ENCODE measurements at regions not wholly inside any gene's neighbourhood (a gene's known extent, or its start where the extent isn't known, plus 50 kb on each side); places are given as distances from the start of the nearest gene placed in this dataset.

DNA sequence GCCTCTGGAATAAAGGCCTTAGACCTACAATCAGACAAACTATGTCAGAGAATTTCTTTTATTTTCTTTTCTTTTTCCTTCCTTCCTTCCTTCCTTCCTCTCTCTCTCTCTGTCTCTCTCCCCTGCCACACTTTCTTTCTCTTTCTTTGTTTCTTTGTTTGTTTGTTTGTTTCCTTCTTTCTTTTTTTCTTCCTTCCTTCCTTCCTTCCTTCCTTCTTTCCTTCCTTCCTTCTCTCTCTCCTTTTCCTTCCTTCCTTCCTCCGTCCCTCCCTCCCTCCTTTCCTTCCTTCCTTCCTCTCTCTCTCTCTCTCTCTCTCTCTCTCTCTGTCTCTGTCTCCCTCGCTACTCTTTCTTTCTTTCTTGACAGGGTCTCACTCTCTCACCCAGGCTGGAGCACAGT, 242.6 kb downstream of the GATA3 start:
- ATAC-seq (replicated peaks in 1 of 2) (no peak), DNase-seq (no peak)
- H3K36me3 Mint-ChIP-seq (ENCODE audit: insufficient read depth in 2 of 2), result peaks cover 0 to 2% of the 10 kb centered on the region in 2 donors

DNA sequence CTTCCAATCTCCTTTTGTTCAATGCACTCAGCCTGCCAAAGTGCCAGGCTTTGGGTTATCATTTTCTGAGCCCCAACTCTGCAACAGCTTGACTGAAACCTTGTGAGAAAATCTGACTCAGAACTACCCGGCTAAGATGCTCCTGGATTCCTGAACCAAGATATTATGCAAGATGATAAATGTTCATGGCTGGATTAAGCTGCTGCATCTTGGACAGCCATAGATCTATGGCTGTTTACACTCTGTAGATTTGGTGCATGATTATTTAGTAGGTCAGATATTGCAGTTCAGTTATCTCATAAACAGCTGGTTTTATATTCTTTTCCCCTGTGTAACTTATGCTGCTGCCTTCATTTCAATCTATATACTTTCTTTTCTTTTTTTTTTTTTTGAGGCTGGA, 243.5 kb downstream of the GATA3 start:
- Mint-ChIP-seq H3K36me3 (ENCODE audit: insufficient read depth in 2 of 2) (peaks cover 0 to 2% of the 10 kb centered on the region in 2 donors), H3K4me3 (no peak overlapping the region), H3K27ac (no peak overlapping the region), H3K27me3 (ENCODE audit: low read depth) (peaks cover 12% of the 10 kb centered on the region), H3K4me1 (ENCODE audit: low read depth) (peaks cover 2% of the 10 kb centered on the region), H3K9me3 (no peaks in the 10 kb centered on the region)
- ATAC-seq (replicated peaks in 1 of 2) (no peak), DNase-seq (no peak)

More for the DNA sequence above, 242.6 kb downstream of the GATA3 start:
- Mint-ChIP-seq H3K4me3 (no peak overlapping the region), H3K27me3 (ENCODE audit: low read depth) (peaks cover 12% of the 10 kb centered on the region), H3K4me1 (ENCODE audit: low read depth) (no peaks in the 10 kb centered on the region), H3K9me3 (no peaks in the 10 kb centered on the region), H3K27ac (no peak overlapping the region)

DNA sequence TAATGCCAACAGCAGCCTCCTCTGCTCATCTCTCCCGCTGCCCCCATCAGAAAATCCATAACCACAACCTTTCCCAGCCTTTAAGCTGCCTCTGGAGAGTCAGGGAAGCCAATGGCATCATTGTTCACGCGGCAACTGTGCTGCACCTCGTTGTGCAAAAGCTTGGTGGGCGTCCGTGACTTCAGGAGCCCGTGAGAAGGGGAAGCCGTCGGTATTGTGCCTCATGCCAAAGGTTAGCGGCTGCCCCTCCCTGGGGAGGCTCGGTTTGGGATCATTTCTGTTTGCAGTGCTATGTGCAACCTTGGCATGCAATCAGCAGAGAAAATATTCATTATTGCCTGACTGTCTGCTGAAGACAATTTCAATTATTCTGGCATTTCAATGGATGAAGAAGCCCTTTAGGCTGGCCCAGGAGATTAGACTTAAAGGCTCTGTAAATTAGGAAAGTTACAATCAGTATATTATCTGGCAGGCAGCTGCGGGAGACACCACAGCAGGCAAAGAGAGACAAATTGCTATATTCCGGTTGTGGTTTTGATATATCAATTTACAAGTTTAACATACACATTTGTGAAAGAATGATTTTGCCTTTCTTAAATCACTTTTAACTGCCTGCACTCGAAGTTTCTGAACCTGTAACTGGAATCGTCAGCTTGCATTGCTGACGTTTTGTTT, 244.5 kb downstream of the GATA3 start:
- Mint-ChIP-seq H3K27ac (no peak overlapping the region), H3K36me3 (ENCODE audit: insufficient read depth in 2 of 2) (peaks cover 0 to 2% of the 10 kb centered on the region in 2 donors), H3K4me3 (no peak overlapping the region), H3K4me1 (ENCODE audit: low read depth) (peaks cover 5% of the 10 kb centered on the region), H3K27me3 (ENCODE audit: low read depth) (peaks cover 12% of the 10 kb centered on the region), H3K9me3 (no peaks in the 10 kb centered on the region)
- ATAC-seq (replicated peaks in 1 of 2), result no peak
- DNase-seq, result no peak

DNA sequence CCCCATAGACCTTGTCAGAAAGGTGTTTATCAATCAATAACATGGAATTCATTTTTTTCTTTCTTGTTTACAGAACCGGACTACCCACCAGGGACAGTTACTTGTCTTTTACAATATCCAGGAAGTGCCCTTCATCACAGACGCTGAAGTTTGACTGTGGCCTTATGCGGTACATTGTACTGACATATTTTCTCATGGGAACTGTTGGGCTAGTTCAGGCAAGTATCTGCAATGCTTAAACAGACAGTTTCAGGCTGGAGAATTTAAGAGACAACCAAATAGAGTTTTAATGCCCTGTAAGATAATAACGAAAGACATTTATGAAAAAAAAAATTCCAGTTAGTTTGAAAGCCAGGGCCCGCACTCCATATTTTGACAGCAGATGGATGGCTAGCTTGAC, 246.4 kb downstream of the GATA3 start:
- Mint-ChIP-seq H3K4me3 (no peak overlapping the region), H3K4me1 (ENCODE audit: low read depth) (peaks cover 8% of the 10 kb centered on the region), H3K9me3 (peaks cover 0 to 2% of the 10 kb centered on the region in 2 donors), H3K27me3 (ENCODE audit: low read depth) (peaks cover 29% of the 10 kb centered on the region), H3K27ac (no peak overlapping the region), H3K36me3 (ENCODE audit: insufficient read depth in 2 of 2) (peaks cover 0 to 1% of the 10 kb centered on the region in 2 donors)
- no peak for ATAC-seq (replicated peaks in 1 of 2)
- no peak for DNase-seq

DNA sequence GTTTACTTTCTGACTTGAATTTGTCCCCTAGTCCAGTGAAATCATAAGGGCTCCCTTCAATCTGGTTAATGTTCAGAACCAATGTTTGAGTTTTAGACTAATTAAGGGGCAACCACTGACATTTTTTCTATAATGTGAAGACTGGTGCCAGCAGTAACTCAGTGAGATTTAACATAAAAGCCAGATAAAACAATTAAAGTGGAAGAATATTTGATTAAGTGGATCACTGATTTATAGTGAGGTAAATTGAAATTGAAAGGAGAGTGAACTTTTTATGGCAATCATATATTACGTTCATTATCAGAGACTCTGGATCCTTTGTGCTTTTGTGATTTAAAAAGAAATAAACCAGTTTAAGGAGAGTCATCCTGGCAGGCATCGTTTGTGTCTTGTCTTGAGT, 246.8 kb downstream of the GATA3 start:
- Mint-ChIP-seq H3K4me3 (no peak overlapping the region), H3K27me3 (ENCODE audit: low read depth) (peaks cover 33% of the 10 kb centered on the region), H3K36me3 (ENCODE audit: insufficient read depth in 2 of 2) (peaks cover 0 to 1% of the 10 kb centered on the region in 2 donors), H3K4me1 (ENCODE audit: low read depth) (peaks cover 12% of the 10 kb centered on the region), H3K9me3 (peaks cover 0 to 2% of the 10 kb centered on the region in 2 donors), H3K27ac (no peak overlapping the region)
- ATAC-seq (replicated peaks in 1 of 2) (no peak), DNase-seq (no peak)

DNA sequence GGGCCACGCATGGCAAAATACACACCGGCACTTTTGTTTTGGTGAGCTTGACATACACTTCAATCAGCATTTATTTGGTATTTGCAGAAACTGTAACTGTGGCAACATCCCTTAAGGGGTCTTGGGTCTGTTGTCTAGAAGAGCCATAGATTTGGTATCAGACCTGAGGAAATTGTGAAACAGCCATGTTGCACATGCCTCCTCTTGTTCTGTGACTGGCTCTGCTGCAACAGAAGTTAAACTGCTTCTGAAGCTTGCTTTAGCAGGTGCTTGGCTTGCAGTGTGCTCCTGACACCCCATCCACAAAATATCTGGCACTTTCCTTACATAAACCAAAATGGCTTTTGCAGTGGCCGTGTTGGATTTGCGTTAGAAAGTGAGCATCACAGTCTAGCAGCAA, 247.3 kb downstream of the GATA3 start:
- H3K4me3 Mint-ChIP-seq, result no peak overlapping the region

DNA sequence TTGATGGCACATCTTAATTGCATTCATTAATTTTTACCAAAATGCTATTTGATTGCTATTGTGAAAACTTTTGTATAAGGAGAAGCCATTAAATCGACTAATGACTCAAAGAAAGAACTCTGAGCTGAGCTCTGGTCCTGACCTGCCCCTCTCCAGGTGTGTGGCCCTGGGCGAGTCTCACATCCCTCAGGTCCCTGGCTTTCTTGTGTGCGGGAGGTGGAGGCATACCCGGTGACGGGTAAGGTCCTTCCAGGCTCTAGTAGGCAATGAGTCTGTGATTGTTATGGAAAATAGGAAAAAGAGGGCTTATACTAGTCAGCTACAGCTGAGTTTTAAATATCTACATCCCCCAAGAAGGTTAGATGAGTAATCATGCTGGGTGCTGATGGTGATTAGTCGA, 248.1 kb downstream of the GATA3 start:
- Mint-ChIP-seq H3K4me3 (no peak overlapping the region), H3K36me3 (ENCODE audit: insufficient read depth in 2 of 2) (peaks cover 0 to 1% of the 10 kb centered on the region in 2 donors), H3K4me1 (ENCODE audit: low read depth) (peaks cover 24% of the 10 kb centered on the region), H3K27me3 (ENCODE audit: low read depth) (peaks cover 33% of the 10 kb centered on the region), H3K9me3 (peaks cover 0 to 2% of the 10 kb centered on the region in 2 donors), H3K27ac (no peak overlapping the region)
- ATAC-seq (replicated peaks in 1 of 2), result no peak
- DNase-seq, result no peak

More for the DNA sequence above, 247.3 kb downstream of the GATA3 start:
- Mint-ChIP-seq H3K27ac (no peak overlapping the region), H3K4me1 (ENCODE audit: low read depth) (peaks cover 17% of the 10 kb centered on the region), H3K36me3 (ENCODE audit: insufficient read depth in 2 of 2) (peaks cover 0 to 1% of the 10 kb centered on the region in 2 donors), H3K9me3 (peaks cover 0 to 2% of the 10 kb centered on the region in 2 donors), H3K27me3 (ENCODE audit: low read depth) (peaks cover 33% of the 10 kb centered on the region)
- ATAC-seq (replicated peaks in 1 of 2) (no peak), DNase-seq (no peak)

DNA sequence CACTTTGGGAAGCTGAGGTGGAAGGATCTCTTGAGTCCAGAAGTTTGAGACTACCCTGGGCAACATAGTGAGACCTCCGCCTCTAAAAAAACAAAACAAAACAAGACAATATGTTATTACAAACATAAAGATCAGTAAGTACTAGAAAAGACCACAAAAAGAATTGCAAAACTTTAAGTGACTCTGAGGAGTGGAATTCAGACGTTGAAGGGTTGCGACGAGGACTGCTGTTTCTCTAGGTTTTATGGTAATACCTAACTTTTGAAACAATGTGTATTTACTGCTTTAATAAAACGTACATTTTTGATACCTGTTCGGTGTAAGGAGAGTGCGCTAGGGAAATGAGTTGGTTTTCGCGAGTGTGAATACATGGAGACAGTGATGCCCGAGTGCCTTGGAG, 250.4 kb downstream of the GATA3 start:
- Mint-ChIP-seq H3K27ac (no peak overlapping the region), H3K36me3 (ENCODE audit: insufficient read depth in 2 of 2) (peaks cover 0 to 1% of the 10 kb centered on the region in 2 donors), H3K9me3 (peaks cover 0 to 2% of the 10 kb centered on the region in 2 donors), H3K4me3 (no peak overlapping the region), H3K27me3 (ENCODE audit: low read depth) (peaks cover 21% of the 10 kb centered on the region), H3K4me1 (ENCODE audit: low read depth) (peaks cover 28% of the 10 kb centered on the region)
- ATAC-seq (replicated peaks in 1 of 2), result no peak
- no peak for DNase-seq

DNA sequence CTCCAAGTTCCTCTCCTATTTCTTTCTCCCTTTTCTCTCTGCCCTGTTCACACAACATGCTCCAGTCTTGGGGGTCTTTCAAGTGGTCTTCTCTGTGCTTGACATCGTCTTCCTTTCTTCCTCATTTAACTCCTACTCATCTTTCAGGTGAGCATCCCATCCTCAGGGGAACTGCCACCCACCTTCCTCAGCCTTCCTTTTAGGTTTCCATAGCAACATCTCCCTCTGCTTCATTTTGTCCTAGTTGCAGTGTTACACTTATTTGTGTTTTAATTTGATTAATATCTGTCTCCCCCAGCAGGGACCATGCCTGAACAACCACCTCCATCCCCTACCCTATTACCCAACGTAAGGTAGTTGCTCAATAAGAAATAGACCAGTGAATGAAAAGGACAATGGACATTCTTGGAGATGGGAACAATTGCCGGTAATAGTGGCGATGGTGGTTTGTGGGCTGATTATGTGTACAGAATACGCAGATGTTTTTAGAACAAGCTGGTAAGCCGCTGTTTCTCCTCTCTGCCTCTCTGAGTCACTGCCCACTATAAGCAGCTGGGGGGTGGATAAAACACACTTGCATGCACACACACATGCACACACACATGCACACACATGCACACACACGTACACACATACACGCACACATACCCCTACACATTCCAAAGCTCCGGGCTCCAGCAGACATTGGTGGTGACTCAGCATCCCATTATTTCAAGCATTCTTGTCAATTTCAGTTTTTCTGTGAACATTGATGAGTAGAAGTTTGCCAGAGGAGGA, 251.6 kb downstream of the GATA3 start:
- Mint-ChIP-seq H3K27me3 (ENCODE audit: low read depth) (peaks cover 21% of the 10 kb centered on the region), H3K4me3 (no peak overlapping the region), H3K36me3 (ENCODE audit: insufficient read depth in 2 of 2) (peaks cover 0 to 1% of the 10 kb centered on the region in 2 donors), H3K9me3 (peaks cover 0 to 2% of the 10 kb centered on the region in 2 donors), H3K27ac (no peak overlapping the region), H3K4me1 (ENCODE audit: low read depth) (peaks cover 33% of the 10 kb centered on the region)
- ATAC-seq (replicated peaks in 1 of 2), result no peak
- no peak for DNase-seq

DNA sequence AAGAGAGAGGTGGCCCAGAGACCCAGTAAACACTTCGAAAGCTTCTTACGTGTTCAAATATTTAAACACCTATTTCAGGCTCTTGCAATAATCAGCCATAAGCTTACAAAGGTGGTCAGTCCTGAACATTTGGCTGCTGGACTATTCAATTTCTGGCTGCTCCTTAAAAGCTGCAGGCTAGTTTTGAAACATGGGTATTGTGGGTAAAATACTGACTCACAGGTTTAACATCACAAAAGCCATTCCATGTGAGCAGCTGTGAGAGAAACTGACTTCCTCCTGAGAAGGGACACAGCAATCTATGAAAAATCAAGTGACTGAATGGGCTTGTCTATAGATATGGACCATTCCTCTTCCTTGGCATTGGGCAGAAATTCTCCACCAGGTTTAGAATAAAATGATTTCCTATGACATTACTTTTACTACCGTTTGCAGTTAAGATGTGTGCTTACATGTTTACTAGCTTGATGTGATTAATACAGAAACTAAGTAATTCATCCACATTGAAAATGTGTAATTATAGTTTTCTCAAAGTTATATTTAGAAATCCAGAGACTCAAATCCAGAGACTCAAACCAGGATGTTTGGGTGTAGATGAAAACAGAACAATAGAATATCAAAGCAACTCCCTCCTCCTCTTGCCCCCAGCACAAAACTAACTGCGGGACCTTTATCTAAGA, 252.3 kb downstream of the GATA3 start:
- no peak overlapping the region for H3K27ac Mint-ChIP-seq

DNA sequence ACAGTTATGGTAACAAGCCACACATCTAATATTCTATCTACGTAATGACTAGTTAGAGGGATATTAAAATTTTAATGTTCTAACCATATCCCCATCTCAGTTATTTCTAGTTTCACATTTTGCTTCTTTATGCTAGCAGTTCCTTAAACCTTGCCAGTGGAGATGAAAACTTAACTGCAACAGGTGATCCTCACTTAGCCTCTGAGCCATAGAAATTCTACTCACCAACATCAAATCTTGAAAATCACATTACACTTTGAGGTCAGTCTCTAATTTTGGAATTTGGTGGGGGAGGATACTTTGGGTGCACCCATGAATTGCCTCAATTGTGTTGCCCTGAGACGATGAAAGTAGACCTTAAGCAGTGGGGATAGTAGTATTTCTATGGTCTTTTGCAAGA, 256.4 kb downstream of the GATA3 start:
- Mint-ChIP-seq H3K4me3 (no peak overlapping the region), H3K27ac (no peak overlapping the region), H3K27me3 (ENCODE audit: low read depth) (peaks cover 4% of the 10 kb centered on the region), H3K36me3 (ENCODE audit: insufficient read depth in 2 of 2) (peaks cover 0 to 2% of the 10 kb centered on the region in 2 donors), H3K9me3 (no peaks in the 10 kb centered on the region), H3K4me1 (ENCODE audit: low read depth) (peaks cover 73% of the 10 kb centered on the region)
- no peak for DNase-seq
- ATAC-seq (replicated peaks in 1 of 2), result no peak

More for the DNA sequence above, 252.3 kb downstream of the GATA3 start:
- Mint-ChIP-seq H3K27me3 (ENCODE audit: low read depth) (peaks cover 21% of the 10 kb centered on the region), H3K36me3 (ENCODE audit: insufficient read depth in 2 of 2) (peaks cover 0 to 1% of the 10 kb centered on the region in 2 donors), H3K4me1 (ENCODE audit: low read depth) (peaks cover 40% of the 10 kb centered on the region), H3K9me3 (peaks cover 0 to 2% of the 10 kb centered on the region in 2 donors), H3K4me3 (peak overlapping the region in 1 of 2 donors; percentile 56)
- peak; percentile 41 to 63 for ATAC-seq (replicated peaks in 1 of 2)
- no peak for DNase-seq

DNA sequence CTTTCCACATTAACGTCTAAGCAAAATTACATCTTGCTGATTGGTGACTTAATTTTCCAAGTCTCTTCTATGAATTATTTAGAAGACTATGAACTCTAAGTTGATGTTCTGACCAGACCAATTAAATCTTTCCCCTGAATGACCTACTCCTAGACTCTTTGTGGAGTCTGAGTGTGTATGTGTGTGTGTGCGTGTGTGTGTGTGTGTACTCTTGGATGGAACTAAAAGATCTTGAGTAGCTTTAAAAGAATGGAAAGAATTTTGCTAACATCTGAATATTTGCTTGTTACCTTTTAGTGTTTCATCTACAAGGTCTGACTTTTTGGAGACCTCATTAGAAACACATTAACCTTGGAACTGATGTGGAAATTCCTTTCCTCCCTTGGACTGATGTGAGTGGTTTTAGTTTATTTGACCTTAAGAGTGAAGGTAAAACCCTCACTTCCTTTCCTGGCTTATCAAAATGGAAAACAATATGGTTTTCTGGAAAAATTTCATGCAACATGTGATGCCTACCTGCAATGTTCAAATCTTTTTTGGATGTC, 257.1 kb downstream of the GATA3 start:
- H3K36me3 Mint-ChIP-seq (ENCODE audit: insufficient read depth in 2 of 2), result peaks cover 3% of the 10 kb centered on the region in 2 donors
- H3K4me3 Mint-ChIP-seq, result peak overlapping the region; percentile 5 to 47
- no peak for ATAC-seq (replicated peaks in 1 of 2)
- no peak for DNase-seq
- H3K27ac Mint-ChIP-seq, result no peak overlapping the region
- peaks cover 2% of the 10 kb centered on the region in 2 donors for H3K9me3 Mint-ChIP-seq
- peaks cover 73% of the 10 kb centered on the region for H3K4me1 Mint-ChIP-seq (ENCODE audit: low read depth)
- H3K27me3 Mint-ChIP-seq (ENCODE audit: low read depth), result no peaks in the 10 kb centered on the region

DNA sequence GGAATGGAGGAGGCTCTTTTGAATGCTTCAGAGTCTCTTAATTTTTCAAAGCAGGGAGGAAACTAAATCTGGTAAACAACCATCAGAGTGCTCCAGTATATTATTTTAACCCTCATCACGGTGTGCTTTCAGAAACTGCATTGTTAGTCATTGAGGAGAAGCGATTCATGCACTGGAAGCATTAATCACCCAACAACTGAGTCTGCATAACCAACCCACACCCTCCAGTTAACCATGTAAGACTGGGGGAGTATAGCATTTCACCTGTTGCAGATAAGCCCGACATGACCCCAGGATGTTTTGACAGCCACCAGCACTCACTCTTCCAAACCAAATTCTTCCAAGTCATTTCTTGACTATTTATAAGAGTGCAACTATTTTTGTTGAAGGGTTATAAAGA, 257.6 kb downstream of the GATA3 start:
- H3K9me3 Mint-ChIP-seq, result peaks cover 2 to 4% of the 10 kb centered on the region in 2 donors
- DNase-seq, result peak in 1 of 2 donors; percentile 42
- peak overlapping the region; percentile 42 to 47 for H3K4me3 Mint-ChIP-seq
- peaks cover 3% of the 10 kb centered on the region in 2 donors for H3K36me3 Mint-ChIP-seq (ENCODE audit: insufficient read depth in 2 of 2)
- peaks cover 72% of the 10 kb centered on the region for H3K4me1 Mint-ChIP-seq (ENCODE audit: low read depth)
- no peak overlapping the region for H3K27ac Mint-ChIP-seq
- ATAC-seq (replicated peaks in 1 of 2), result peak; percentile 76 to 77
- no peaks in the 10 kb centered on the region for H3K27me3 Mint-ChIP-seq (ENCODE audit: low read depth)

All from activated T-cell treated with anti-CD3 and anti-CD28 coated beads, Interleukin-2, amount 50 U/mL, for 72 hours (primary cell).